ENCODE measurements at regions not wholly inside any gene's neighbourhood (a gene's known extent, or its start where the extent isn't known, plus 50 kb on each side); places are given as distances from the start of the nearest gene placed in this dataset.
"Not testable (repeated sequence)": the region's sequence is repeated elsewhere in the genome, so short reads cannot be mapped to it uniquely, and the experiment has no call there.

- DNase-seq (ENCODE audit: low read depth in 3 of 3), result no peak
Observed at GRCh38 chr13:59230484-59231264, 933.1 kb downstream of the DIAPH3 start.

GRCh38 chr13:59236309-59236919 lies 927.3 kb downstream of the DIAPH3 start:
- DNase-seq (ENCODE audit: low read depth in 3 of 3), result no peak

GRCh38 chr13:59236944-59237343 lies 926.8 kb downstream of the DIAPH3 start:
- DNase-seq (ENCODE audit: low read depth in 3 of 3), result no peak

GRCh38 chr13:59247171-59247570 lies 916.6 kb downstream of the DIAPH3 start:
- DNase-seq (ENCODE audit: low read depth in 3 of 3), result no peak

- DNase-seq (ENCODE audit: low read depth in 3 of 3), result no peak
Observed at GRCh38 chr13:59250336-59251189, 913.2 kb downstream of the DIAPH3 start.

- DNase-seq (ENCODE audit: low read depth in 3 of 3), result no peak
Observed at GRCh38 chr13:59259165-59260000, 904.3 kb downstream of the DIAPH3 start.

GRCh38 chr13:59261928-59262488 lies 901.7 kb downstream of the DIAPH3 start:
- DNase-seq (ENCODE audit: low read depth in 3 of 3), result no peak

- no peak for DNase-seq (ENCODE audit: low read depth in 3 of 3)
Observed at GRCh38 chr13:59263531-59263930, 900.2 kb downstream of the DIAPH3 start.

GRCh38 chr13:59266478-59267063 lies 897.2 kb downstream of the DIAPH3 start:
- DNase-seq (ENCODE audit: low read depth in 3 of 3), result no peak

GRCh38 chr13:59269476-59269875 lies 894.3 kb downstream of the DIAPH3 start:
- no peak for DNase-seq (ENCODE audit: low read depth in 3 of 3)

GRCh38 chr13:59270327-59270726 lies 893.4 kb downstream of the DIAPH3 start:
- no peak for DNase-seq (ENCODE audit: low read depth in 3 of 3)

- DNase-seq (ENCODE audit: low read depth in 3 of 3), result no peak
Observed at GRCh38 chr13:59274958-59275727, 888.6 kb downstream of the DIAPH3 start.

- DNase-seq (ENCODE audit: low read depth in 3 of 3), result no peak
Observed at GRCh38 chr13:59276436-59276835, 887.3 kb downstream of the DIAPH3 start.

GRCh38 chr13:59277106-59277505 lies 886.6 kb downstream of the DIAPH3 start:
- DNase-seq (ENCODE audit: low read depth in 3 of 3), result no peak

GRCh38 chr13:59279028-59279427 lies 884.7 kb downstream of the DIAPH3 start:
- no peak for DNase-seq (ENCODE audit: low read depth in 3 of 3)

GRCh38 chr13:59279576-59279975 lies 884.2 kb downstream of the DIAPH3 start:
- no peak for DNase-seq (ENCODE audit: low read depth in 3 of 3)

GRCh38 chr13:59280297-59280696 lies 883.4 kb downstream of the DIAPH3 start:
- no peak for DNase-seq (ENCODE audit: low read depth in 3 of 3)

- no peak for DNase-seq (ENCODE audit: low read depth in 3 of 3)
Observed at GRCh38 chr13:59281453-59281852, 882.3 kb downstream of the DIAPH3 start.

GRCh38 chr13:59292240-59292639 lies 871.5 kb downstream of the DIAPH3 start:
- DNase-seq (ENCODE audit: low read depth in 3 of 3), result not testable (repeated sequence)

- no peak for DNase-seq (ENCODE audit: low read depth in 3 of 3)
Observed at GRCh38 chr13:59299584-59299983, 864.1 kb downstream of the DIAPH3 start.

Measured in stimulated activated CD4-positive, alpha-beta T cell treated with anti-CD3 and anti-CD28 coated beads, TNF-alpha, amount 100 ng/mL, for 4 hours (primary cell).